D721Med (cell line): ENCODE measurements at regions not wholly inside any gene's neighbourhood (a gene's known extent, or its start where the extent isn't known, plus 50 kb on each side); places are given as distances from the start of the nearest gene placed in this dataset.

Source experiments
- DNase-seq: peaks from one replicate; pipeline ENCODE4 v3.0.0; 2011; ENCODE audit warnings: low spot score; ENCODE audit not compliant: insufficient read length
- FAIRE-seq: peaks from 2 replicates; lab custom pipeline; 2011; peaks lifted over from hg19 to GRCh38; lab: Jason Lieb, UNC
- TF ChIP-seq, protein P1 (sequence below): IDR thresholded peaks from 2 replicates; pipeline ENCODE4 v1.5.1; 2012; ENCODE audit warnings: mild to moderate bottlenecking, control low read depth; ENCODE audit not compliant: insufficient read depth; ENCODE audit errors: missing control alignments

- DNase-seq (no peak), FAIRE-seq (no peak)
- TF ChIP-seq, protein P1, sequence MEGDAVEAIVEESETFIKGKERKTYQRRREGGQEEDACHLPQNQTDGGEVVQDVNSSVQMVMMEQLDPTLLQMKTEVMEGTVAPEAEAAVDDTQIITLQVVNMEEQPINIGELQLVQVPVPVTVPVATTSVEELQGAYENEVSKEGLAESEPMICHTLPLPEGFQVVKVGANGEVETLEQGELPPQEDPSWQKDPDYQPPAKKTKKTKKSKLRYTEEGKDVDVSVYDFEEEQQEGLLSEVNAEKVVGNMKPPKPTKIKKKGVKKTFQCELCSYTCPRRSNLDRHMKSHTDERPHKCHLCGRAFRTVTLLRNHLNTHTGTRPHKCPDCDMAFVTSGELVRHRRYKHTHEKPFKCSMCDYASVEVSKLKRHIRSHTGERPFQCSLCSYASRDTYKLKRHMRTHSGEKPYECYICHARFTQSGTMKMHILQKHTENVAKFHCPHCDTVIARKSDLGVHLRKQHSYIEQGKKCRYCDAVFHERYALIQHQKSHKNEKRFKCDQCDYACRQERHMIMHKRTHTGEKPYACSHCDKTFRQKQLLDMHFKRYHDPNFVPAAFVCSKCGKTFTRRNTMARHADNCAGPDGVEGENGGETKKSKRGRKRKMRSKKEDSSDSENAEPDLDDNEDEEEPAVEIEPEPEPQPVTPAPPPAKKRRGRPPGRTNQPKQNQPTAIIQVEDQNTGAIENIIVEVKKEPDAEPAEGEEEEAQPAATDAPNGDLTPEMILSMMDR: no peak
Measured at GRCh38 chr12:85569261-85569660, 266.9 kb downstream of the RASSF9 start.

DNA sequence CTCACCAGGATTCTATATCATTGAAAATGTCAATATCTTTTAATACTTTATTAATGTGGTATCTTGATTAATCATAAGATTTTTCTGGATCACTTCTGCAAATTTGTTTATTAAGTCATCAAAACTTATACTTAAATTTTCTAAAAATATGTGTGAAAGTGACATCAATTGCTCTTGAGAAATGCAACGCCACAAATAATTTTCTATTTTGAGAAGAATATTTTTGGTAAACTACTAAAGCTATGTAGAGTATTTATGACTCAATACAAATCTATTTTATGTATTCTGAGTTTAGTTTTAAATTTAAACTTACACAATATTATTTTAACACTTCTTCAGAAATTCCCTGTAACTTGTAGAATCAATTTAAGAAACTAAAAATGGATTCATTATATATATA is 263.3 kb downstream of the RASSF9 start:
- DNase-seq (no peak), FAIRE-seq (no peak)

GRCh38 chr12:85573635-85574214 is 262.5 kb downstream of the RASSF9 start:
- TF ChIP-seq, protein P1: no peak
- no peak for FAIRE-seq
- DNase-seq: no peak

More for the DNA sequence above, 263.3 kb downstream of the RASSF9 start:
- TF ChIP-seq, protein P1: no peak

DNA sequence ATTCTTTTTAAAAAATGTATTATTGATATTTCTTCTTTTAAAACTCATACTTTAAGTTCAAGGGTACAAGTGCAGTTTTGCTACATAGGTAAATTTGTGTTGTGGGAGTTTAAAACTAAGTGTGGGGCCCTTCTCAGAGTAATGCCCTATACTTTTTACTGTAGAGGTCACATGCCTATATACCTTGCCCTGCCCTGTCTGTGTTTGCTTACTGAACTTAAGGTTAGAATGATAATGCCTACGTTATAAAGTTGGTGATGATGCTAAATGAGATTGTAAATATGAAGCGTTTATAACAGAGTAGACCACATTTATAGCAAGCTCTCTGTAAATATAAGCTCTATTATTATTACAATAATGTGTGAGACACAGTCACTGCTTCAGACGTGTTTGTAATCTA is 261.9 kb downstream of the RASSF9 start:
- TF ChIP-seq, protein P1: no peak
- FAIRE-seq (no peak), DNase-seq (no peak)

DNA sequence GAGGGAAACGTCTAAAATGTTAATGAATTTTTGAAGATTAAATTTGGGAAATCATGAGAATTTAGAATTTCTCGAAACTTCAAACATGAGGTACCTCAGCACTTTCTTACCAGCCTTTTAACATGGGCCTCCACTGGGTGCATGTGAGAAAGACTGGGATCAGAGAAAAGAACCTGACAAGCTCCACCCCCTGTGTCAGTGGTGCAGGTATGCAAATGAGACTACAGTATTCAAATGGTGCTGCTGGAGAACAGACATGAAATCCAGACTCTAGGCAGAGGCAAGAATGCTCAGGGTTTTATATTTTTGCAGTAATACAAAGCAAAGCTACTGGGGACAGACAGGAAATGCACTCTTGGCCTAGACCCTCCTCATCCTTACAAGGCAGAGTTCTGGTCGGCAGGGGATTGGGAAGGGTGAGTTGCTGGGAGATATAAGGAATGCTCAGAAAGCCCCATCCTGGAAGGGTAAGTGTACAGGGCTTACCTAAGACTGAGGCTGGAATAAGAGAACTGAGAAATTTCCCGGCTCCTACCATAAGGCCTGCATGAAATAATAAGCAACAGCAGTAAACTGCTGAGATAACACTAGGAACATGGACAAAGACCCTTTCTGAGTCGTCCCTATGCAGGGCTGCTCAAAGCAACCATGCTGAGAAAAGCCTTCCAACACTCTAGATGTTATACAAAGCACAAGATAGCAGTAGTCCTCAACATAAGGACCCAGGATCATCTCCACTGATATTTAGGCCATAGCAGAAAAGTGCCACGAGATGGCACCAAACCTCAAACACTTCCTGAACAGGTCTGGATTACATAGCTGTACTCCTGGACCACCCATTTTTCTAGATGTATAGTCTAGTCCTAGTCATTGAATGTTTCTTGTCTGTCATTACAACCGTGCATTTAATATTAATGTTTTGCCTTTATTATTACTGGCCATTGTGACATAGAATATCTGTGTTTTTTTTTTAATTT is 260.8 kb downstream of the RASSF9 start:
- FAIRE-seq (peak; percentile 21), DNase-seq (peak; percentile 12)
- TF ChIP-seq, protein P1: peak; percentile 83

DNA sequence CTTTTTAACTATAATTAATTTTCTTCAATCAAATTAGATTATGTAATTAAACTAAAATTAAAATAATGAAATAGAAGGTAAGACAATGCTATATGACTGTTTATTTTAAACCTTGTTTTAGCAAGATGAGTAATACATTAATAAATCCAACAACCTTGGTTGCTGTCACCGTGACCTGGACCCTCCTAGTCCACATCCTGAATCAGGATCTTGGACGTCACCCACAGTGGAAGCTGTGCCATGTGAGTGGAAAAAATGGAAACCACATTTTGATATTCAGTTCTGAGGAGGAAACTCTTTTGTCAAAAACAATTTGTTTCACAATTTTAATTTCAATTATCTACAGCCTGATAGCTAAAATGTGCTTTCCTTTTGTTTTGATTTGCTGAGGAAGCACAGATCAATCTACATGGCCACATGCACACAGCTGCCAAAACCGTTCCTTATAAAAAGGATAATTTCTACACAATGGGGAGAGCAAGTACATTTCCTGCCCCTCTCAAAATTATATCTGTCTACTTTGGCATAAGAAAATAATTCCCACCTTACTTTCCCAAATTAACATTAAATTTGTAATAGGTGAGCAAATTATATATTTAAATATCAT is 255.5 kb downstream of the RASSF9 start:
- DNase-seq (no peak), FAIRE-seq (no peak)
- TF ChIP-seq, protein P1: no peak
